ENCODE measurements at regions not wholly inside any gene's neighbourhood (a gene's known extent, or its start where the extent isn't known, plus 50 kb on each side); places are given as distances from the start of the nearest gene placed in this dataset.

- TF ChIP-seq CTCF (IDR thresholded peaks at IDR 0.05) (no peak), EZH2 (IDR thresholded peaks at IDR 0.05; ENCODE audit: borderline replicate concordance, insufficient read depth, low read depth, low read length, poor library complexity, severe bottlenecking) (no peak)
Observed at GRCh38 chr14:26990946-26991345, 393.1 kb upstream of the NOVA1 start.
